ENCODE measurements at regions not wholly inside any gene's neighbourhood (a gene's known extent, or its start where the extent isn't known, plus 50 kb on each side); places are given as distances from the start of the nearest gene placed in this dataset.
"Not testable (repeated sequence)": the region's sequence is repeated elsewhere in the genome, so short reads cannot be mapped to it uniquely, and the experiment has no call there.

DNA sequence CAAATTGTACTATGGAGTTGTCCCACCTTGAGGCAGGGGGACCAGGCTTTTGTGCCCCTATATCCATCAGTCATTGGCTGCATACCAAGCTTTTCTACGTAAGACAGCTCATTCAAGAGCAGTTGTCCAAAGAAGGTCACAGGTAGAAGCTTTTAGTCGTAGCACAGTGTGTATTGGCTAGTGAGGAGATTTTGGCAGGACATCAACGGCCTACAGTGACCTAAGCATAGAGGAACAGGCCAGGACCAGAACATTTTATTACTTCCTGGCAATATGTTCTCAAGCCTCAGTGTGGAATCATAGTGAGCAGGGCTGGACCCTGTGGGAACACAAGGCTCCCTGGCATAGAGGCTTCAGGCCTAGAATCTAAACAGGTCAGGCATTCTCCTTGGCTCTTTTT lies 105.4 kb upstream of the ANKRD28 start:
- Mint-ChIP-seq H3K4me1 (ENCODE audit: unreplicated experiment) (no peaks in the 10 kb centered on the region), H3K9me3 (ENCODE audit: unreplicated experiment) (no peaks in the 10 kb centered on the region), H3K27ac (ENCODE audit: unreplicated experiment) (no peak overlapping the region), H3K36me3 (ENCODE audit: low read depth, unreplicated experiment) (no peaks in the 10 kb centered on the region), H3K4me3 (ENCODE audit: unreplicated experiment) (no peak overlapping the region), H3K27me3 (ENCODE audit: unreplicated experiment) (no peaks in the 10 kb centered on the region)
- TF ChIP-seq, protein P1, sequence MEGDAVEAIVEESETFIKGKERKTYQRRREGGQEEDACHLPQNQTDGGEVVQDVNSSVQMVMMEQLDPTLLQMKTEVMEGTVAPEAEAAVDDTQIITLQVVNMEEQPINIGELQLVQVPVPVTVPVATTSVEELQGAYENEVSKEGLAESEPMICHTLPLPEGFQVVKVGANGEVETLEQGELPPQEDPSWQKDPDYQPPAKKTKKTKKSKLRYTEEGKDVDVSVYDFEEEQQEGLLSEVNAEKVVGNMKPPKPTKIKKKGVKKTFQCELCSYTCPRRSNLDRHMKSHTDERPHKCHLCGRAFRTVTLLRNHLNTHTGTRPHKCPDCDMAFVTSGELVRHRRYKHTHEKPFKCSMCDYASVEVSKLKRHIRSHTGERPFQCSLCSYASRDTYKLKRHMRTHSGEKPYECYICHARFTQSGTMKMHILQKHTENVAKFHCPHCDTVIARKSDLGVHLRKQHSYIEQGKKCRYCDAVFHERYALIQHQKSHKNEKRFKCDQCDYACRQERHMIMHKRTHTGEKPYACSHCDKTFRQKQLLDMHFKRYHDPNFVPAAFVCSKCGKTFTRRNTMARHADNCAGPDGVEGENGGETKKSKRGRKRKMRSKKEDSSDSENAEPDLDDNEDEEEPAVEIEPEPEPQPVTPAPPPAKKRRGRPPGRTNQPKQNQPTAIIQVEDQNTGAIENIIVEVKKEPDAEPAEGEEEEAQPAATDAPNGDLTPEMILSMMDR (IDR thresholded peaks at IDR 0.05; ENCODE audit: unreplicated experiment) = no peak
- DNase-seq (ENCODE audit: low spot score) = no peak

DNA sequence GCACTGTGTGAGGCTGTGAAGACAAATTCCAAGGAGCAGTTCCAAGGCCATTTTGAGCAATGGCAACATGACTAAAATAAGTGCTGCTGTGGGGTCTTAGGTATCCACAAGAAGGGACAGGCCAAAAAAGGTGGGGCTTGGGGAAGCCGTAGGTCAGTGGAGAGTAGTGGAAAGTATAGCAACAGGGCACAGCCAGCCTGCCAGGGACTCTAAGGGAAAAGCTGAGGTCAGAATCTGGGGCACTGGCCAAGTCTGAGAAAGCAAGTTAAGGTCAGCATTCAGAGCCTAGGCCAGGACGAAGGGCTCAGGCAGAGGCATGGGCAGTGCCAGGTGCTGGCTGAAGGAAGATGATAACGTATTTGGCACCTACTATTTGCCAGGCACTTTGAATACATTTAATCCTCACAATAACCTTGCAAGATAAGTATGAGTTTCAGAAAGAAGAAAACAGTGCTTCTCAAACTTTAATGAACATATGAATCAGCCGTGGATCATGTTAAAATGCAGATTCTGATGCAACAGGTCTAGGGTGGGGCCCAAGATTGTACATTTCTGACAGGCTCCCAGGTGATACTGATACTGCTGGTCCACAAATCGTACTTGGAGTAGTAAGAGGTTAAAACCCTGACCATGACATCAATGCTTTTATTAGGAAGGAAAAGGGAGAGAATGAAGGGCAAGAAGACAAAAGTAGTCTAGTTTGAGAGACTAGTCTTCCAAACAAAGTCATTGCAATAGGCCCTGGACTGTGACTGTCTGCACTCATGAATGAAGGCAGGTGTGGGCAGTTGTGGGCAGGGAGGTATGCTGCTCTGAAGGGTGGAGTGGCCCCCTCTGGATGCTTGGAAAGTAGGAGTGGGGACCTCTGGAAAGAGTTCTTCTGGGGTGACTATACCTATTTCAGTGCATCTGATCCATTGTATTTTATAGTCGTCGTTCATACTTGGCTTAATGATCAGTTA lies 106.3 kb upstream of the ANKRD28 start:
- Mint-ChIP-seq H3K4me1 (ENCODE audit: unreplicated experiment) (no peaks in the 10 kb centered on the region), H3K27ac (ENCODE audit: unreplicated experiment) (no peak overlapping the region), H3K27me3 (ENCODE audit: unreplicated experiment) (no peaks in the 10 kb centered on the region), H3K36me3 (ENCODE audit: low read depth, unreplicated experiment) (no peaks in the 10 kb centered on the region), H3K4me3 (ENCODE audit: unreplicated experiment) (no peak overlapping the region), H3K9me3 (ENCODE audit: unreplicated experiment) (no peaks in the 10 kb centered on the region)
- TF ChIP-seq, protein P1 (IDR thresholded peaks at IDR 0.05; ENCODE audit: unreplicated experiment) = no peak
- DNase-seq (ENCODE audit: low spot score) = no peak

DNA sequence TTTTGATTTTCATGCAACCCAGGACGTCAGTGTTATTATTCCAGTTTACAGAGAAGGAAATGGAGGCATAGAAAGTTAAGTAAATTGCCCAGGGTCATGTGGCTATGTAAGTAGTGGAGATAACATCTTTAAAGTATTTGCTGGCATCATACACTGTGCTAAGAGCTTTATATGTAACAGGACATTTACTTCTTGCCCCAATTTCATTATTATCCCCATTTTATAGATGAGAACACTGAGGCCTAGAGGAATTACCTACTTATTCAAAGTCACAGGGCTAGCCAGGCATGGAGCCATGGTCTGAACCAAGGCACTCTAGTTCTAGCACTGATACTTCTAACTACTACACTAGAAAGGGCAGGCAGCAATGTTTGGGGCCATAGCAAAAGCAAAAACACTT lies 107.3 kb upstream of the ANKRD28 start:
- no peak overlapping the region for H3K27ac Mint-ChIP-seq (ENCODE audit: unreplicated experiment)
- H3K27me3 Mint-ChIP-seq (ENCODE audit: unreplicated experiment) = no peaks in the 10 kb centered on the region
- no peaks in the 10 kb centered on the region for H3K9me3 Mint-ChIP-seq (ENCODE audit: unreplicated experiment)
- TF ChIP-seq, protein P1 (IDR thresholded peaks at IDR 0.05; ENCODE audit: unreplicated experiment) = no peak
- no peaks in the 10 kb centered on the region for H3K4me1 Mint-ChIP-seq (ENCODE audit: unreplicated experiment)
- DNase-seq (ENCODE audit: low spot score) = no peak
- no peak overlapping the region for H3K4me3 Mint-ChIP-seq (ENCODE audit: unreplicated experiment)
- H3K36me3 Mint-ChIP-seq (ENCODE audit: low read depth, unreplicated experiment) = no peaks in the 10 kb centered on the region

DNA sequence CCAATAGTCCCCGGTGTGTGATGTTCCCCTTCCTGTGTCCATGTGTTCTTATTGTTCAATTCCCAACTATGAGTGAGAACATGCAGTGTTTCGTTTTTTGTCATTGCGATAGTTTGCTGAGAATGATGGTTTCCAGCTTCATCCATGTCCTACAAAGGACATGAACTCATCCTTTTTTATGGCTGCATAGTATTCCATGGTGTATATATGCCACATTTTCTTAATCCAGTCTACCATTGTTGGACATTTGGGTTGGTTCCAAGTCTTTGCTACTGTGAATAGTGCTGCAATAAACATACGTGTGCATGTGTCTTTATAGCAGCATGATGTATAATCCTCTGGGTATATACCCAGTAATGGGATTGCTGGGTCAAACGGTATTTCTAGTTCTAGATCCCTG lies 109.6 kb upstream of the ANKRD28 start:
- not testable (repeated sequence) for H3K27ac Mint-ChIP-seq (ENCODE audit: unreplicated experiment); H3K4me1 Mint-ChIP-seq (ENCODE audit: unreplicated experiment); H3K4me3 Mint-ChIP-seq (ENCODE audit: unreplicated experiment); H3K27me3 Mint-ChIP-seq (ENCODE audit: unreplicated experiment); H3K9me3 Mint-ChIP-seq (ENCODE audit: unreplicated experiment); H3K36me3 Mint-ChIP-seq (ENCODE audit: low read depth, unreplicated experiment); DNase-seq (ENCODE audit: low spot score)

DNA sequence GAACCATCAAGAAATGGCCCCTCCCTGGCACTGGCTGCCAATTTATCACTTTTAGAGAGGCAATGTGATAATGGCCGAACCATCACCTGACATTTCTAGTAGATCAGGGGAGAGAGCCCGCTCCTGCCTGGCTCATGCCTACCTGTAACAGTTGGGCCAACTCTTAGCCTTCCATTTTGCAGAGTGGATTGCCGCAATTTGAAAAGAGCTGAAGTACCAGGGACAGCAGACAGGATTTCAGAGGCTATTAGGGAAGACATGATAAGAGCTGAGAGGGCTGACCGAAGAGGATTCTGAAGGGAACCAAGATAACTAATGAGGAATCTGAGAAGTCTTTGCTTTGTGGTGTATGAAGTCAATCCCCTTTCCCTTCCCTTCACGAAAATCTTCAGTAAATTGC lies 121.2 kb upstream of the ANKRD28 start:
- Mint-ChIP-seq H3K9me3 (ENCODE audit: unreplicated experiment) (peaks cover 3% of the 10 kb centered on the region), H3K4me1 (ENCODE audit: unreplicated experiment) (no peaks in the 10 kb centered on the region), H3K27ac (ENCODE audit: unreplicated experiment) (no peak overlapping the region), H3K27me3 (ENCODE audit: unreplicated experiment) (peaks cover 3% of the 10 kb centered on the region), H3K36me3 (ENCODE audit: low read depth, unreplicated experiment) (peaks cover 3% of the 10 kb centered on the region), H3K4me3 (ENCODE audit: unreplicated experiment) (no peak overlapping the region)
- DNase-seq (ENCODE audit: low spot score) = no peak
- TF ChIP-seq, protein P1 (IDR thresholded peaks at IDR 0.05; ENCODE audit: unreplicated experiment) = no peak

Measured in endothelial cell (in vitro differentiated cells).